ENCODE measurements at regions not wholly inside any gene's neighbourhood (a gene's known extent, or its start where the extent isn't known, plus 50 kb on each side); places are given as distances from the start of the nearest gene placed in this dataset.

GRCh38 chr9:115249488-115249887, 131.5 kb upstream of the TNC start:
- Mint-ChIP-seq H3K9me3 (ENCODE audit: unreplicated experiment) (no peaks in the 10 kb centered on the region), H3K36me3 (ENCODE audit: unreplicated experiment) (peaks cover 7% of the 10 kb centered on the region), H3K4me3 (ENCODE audit: unreplicated experiment) (no peak overlapping the region), H3K27ac (ENCODE audit: unreplicated experiment) (no peak overlapping the region), H3K4me1 (ENCODE audit: low read depth, unreplicated experiment) (peaks cover under 1% of the 10 kb centered on the region), H3K27me3 (ENCODE audit: unreplicated experiment) (no peaks in the 10 kb centered on the region)
- DNase-seq, result no peak
- no peak for TF ChIP-seq CTCF (IDR thresholded peaks at IDR 0.05; ENCODE audit: partially characterized antibody, unreplicated experiment)

GRCh38 chr9:115250621-115251032, 132.7 kb upstream of the TNC start:
- Mint-ChIP-seq H3K27ac (ENCODE audit: unreplicated experiment) (no peak overlapping the region), H3K9me3 (ENCODE audit: unreplicated experiment) (peaks cover 2% of the 10 kb centered on the region), H3K4me3 (ENCODE audit: unreplicated experiment) (no peak overlapping the region), H3K27me3 (ENCODE audit: unreplicated experiment) (peaks cover 2% of the 10 kb centered on the region), H3K4me1 (ENCODE audit: low read depth, unreplicated experiment) (peaks cover 7% of the 10 kb centered on the region), H3K36me3 (ENCODE audit: unreplicated experiment) (peaks cover 7% of the 10 kb centered on the region)
- no peak for DNase-seq
- no peak for TF ChIP-seq CTCF (IDR thresholded peaks at IDR 0.05; ENCODE audit: partially characterized antibody, unreplicated experiment)

DNA sequence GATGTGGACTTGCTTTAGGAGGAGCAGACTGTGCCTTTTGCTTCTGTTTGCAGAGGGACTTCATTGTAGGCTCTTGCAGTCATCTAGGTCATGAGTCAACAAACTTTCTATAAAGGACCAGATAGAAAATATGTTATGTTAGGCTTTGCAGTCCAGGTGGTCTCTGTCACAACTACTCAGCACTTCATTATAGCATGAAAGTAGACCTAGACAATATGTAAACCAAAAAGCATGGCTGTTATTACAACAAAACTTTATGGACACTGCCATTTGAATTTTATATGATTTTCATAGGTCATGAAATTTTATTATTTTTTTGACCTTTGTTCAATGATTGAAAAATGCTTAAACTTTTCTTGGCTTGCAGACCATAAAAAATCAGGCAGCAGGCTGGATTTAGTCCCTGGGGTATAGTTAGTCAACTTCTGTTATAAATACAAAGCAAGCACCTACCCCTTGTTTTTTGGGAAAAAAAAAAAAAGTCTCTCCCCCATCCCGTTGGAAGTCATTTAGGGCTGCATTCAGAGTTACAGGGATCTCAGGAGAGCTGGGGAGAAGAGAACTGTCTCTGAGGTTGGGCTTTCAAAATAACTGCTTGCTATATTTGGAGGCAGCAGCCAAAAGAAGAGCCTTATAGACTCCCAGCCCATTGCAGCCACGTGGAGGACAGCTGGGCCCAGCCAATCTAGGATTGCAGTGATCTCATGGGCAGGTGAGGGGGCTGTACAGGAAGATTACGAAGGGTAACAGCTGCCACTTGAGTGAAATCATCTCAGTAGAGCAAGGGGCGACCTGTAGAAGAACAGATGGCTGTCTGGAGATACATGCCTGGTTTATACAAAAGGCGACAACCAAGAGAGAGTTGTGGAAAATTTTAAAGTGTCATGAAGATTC, 136.6 kb upstream of the TNC start:
- H3K9me3 Mint-ChIP-seq (ENCODE audit: unreplicated experiment), result peaks cover 2% of the 10 kb centered on the region
- H3K27ac Mint-ChIP-seq (ENCODE audit: unreplicated experiment), result peak overlapping the region; percentile 74
- DNase-seq, result peak; percentile 43
- H3K36me3 Mint-ChIP-seq (ENCODE audit: unreplicated experiment), result peaks cover 7% of the 10 kb centered on the region
- peak overlapping the region; percentile 20 for H3K4me3 Mint-ChIP-seq (ENCODE audit: unreplicated experiment)
- H3K4me1 Mint-ChIP-seq (ENCODE audit: low read depth, unreplicated experiment), result peaks cover 7% of the 10 kb centered on the region
- H3K27me3 Mint-ChIP-seq (ENCODE audit: unreplicated experiment), result peaks cover 2% of the 10 kb centered on the region
- TF ChIP-seq CTCF (IDR thresholded peaks at IDR 0.05; ENCODE audit: partially characterized antibody, unreplicated experiment), result no peak

GRCh38 chr9:115261656-115262081, 143.7 kb upstream of the TNC start:
- Mint-ChIP-seq H3K4me3 (ENCODE audit: unreplicated experiment) (no peak overlapping the region), H3K36me3 (ENCODE audit: unreplicated experiment) (no peaks in the 10 kb centered on the region), H3K27ac (ENCODE audit: unreplicated experiment) (no peak overlapping the region), H3K27me3 (ENCODE audit: unreplicated experiment) (no peaks in the 10 kb centered on the region), H3K9me3 (ENCODE audit: unreplicated experiment) (no peaks in the 10 kb centered on the region), H3K4me1 (ENCODE audit: low read depth, unreplicated experiment) (no peaks in the 10 kb centered on the region)
- DNase-seq, result no peak
- TF ChIP-seq CTCF (IDR thresholded peaks at IDR 0.05; ENCODE audit: partially characterized antibody, unreplicated experiment), result no peak

DNA sequence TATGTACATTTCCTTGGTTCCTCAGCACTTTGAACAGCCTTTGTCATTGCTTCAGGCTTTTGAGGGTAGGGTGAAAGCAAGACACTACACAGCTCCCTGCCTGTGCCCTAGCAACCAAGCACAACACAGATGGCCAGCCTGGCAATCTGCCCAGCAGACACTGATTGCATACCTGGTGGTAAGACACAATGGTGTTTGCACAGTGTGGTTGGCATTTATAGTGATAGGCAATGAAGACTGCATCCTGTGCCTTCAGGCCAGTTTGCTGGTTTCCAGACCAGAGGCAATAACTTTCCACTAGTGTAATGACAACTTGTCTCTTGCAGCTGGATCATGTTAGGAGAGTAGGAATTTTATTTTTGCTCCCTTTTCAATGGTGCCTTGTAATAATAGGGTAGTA, 144.5 kb upstream of the TNC start:
- no peaks in the 10 kb centered on the region for H3K27me3 Mint-ChIP-seq (ENCODE audit: unreplicated experiment)
- no peak overlapping the region for H3K4me3 Mint-ChIP-seq (ENCODE audit: unreplicated experiment)
- TF ChIP-seq CTCF (IDR thresholded peaks at IDR 0.05; ENCODE audit: partially characterized antibody, unreplicated experiment), result no peak
- DNase-seq, result no peak
- no peaks in the 10 kb centered on the region for H3K4me1 Mint-ChIP-seq (ENCODE audit: low read depth, unreplicated experiment)
- H3K36me3 Mint-ChIP-seq (ENCODE audit: unreplicated experiment), result no peaks in the 10 kb centered on the region
- H3K27ac Mint-ChIP-seq (ENCODE audit: unreplicated experiment), result no peak overlapping the region
- H3K9me3 Mint-ChIP-seq (ENCODE audit: unreplicated experiment), result no peaks in the 10 kb centered on the region

Measured in glutamatergic neuron (in vitro differentiated cells).